ENCODE measurements at regions not wholly inside any gene's neighbourhood (a gene's known extent, or its start where the extent isn't known, plus 50 kb on each side); places are given as distances from the start of the nearest gene placed in this dataset.

DNA sequence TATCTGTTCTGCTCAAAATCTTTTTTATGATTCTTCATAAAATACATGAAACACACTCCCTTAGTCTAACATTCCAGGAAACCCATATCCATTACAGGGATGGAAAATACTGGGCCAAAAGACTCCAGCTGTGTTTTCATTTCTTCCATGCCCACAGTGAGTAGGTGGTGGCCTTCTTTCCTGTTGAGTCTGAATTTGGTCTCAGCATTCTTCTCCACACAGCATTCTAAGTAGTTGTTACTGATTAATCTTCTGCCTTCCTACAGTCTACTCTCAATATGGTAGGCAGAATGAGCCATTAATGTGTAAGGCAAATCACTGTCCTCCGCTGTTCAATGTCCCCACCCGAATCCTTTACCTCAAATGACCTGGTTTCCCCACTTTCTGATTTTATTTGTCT lies 370.6 kb upstream of the RPS6KA3 start:
- no peak for DNase-seq (ENCODE audit: low spot score in 2 of 2)
- H3K4me1 ChIP-seq = no peaks in the 10 kb centered on the region
- no peak overlapping the region for H3K27ac ChIP-seq
- intact Hi-C loops (cut with DNase I) = no loop called here
- H3K4me3 ChIP-seq = no peak overlapping the region
- no peaks in the 10 kb centered on the region for H3K36me3 ChIP-seq
- H3K9me3 ChIP-seq = no peaks in the 10 kb centered on the region
- no peaks in the 10 kb centered on the region for H3K27me3 ChIP-seq
- TF ChIP-seq, protein P1, sequence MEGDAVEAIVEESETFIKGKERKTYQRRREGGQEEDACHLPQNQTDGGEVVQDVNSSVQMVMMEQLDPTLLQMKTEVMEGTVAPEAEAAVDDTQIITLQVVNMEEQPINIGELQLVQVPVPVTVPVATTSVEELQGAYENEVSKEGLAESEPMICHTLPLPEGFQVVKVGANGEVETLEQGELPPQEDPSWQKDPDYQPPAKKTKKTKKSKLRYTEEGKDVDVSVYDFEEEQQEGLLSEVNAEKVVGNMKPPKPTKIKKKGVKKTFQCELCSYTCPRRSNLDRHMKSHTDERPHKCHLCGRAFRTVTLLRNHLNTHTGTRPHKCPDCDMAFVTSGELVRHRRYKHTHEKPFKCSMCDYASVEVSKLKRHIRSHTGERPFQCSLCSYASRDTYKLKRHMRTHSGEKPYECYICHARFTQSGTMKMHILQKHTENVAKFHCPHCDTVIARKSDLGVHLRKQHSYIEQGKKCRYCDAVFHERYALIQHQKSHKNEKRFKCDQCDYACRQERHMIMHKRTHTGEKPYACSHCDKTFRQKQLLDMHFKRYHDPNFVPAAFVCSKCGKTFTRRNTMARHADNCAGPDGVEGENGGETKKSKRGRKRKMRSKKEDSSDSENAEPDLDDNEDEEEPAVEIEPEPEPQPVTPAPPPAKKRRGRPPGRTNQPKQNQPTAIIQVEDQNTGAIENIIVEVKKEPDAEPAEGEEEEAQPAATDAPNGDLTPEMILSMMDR (IDR thresholded peaks at IDR 0.05) = no peak

DNA sequence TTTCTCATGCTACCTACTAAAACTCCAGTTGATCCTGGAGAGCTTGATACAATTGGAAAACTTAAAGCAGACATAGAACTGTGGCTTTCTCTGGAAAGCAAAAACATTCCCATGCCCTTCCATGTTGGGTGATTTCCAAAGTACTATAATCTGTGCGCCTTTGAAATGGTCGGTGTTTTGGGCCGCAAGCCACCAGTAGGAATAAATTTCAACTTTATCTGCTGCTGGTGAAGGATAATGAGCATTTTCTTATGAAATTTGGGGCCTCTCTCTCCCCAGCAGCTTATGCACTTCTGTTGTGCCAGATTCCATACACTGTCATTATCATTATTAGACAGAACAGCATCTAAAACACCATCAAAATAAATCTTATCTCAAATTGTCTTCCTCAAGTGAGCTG lies 366.7 kb upstream of the RPS6KA3 start:
- H3K9me3 ChIP-seq = no peaks in the 10 kb centered on the region
- intact Hi-C loops (cut with DNase I) = no loop called here
- no peaks in the 10 kb centered on the region for H3K27me3 ChIP-seq
- no peaks in the 10 kb centered on the region for H3K36me3 ChIP-seq
- no peaks in the 10 kb centered on the region for H3K4me1 ChIP-seq
- H3K27ac ChIP-seq = no peak overlapping the region
- TF ChIP-seq, protein P1 (IDR thresholded peaks at IDR 0.05) = no peak
- no peak overlapping the region for H3K4me3 ChIP-seq
- no peak for DNase-seq (ENCODE audit: low spot score in 2 of 2)

DNA sequence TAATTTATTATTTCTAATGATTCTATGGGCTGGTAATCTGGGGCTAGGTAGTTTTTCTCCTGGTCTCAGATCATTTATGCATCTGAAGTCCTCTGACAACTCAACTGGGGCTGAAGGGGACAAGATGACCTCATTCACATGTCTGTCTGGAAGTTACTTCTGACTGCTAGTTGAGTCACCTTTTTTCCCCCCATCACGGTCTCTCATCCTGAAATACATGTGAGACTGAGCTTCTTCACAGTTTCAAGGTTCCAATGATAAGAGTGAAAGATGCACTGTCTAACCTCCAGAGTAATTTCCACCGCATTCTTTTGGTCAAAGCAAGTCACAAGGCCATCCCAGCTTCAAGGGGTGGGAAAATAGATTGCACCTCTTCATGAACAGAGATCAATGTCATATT lies 356.7 kb upstream of the RPS6KA3 start:
- H3K27me3 ChIP-seq = no peaks in the 10 kb centered on the region
- H3K27ac ChIP-seq = no peak overlapping the region
- TF ChIP-seq, protein P1 (IDR thresholded peaks at IDR 0.05) = no peak
- H3K9me3 ChIP-seq = no peaks in the 10 kb centered on the region
- no peak for DNase-seq (ENCODE audit: low spot score in 2 of 2)
- no peaks in the 10 kb centered on the region for H3K4me1 ChIP-seq
- H3K4me3 ChIP-seq = no peak overlapping the region
- intact Hi-C loops (cut with DNase I) = no loop called here
- no peaks in the 10 kb centered on the region for H3K36me3 ChIP-seq

DNA sequence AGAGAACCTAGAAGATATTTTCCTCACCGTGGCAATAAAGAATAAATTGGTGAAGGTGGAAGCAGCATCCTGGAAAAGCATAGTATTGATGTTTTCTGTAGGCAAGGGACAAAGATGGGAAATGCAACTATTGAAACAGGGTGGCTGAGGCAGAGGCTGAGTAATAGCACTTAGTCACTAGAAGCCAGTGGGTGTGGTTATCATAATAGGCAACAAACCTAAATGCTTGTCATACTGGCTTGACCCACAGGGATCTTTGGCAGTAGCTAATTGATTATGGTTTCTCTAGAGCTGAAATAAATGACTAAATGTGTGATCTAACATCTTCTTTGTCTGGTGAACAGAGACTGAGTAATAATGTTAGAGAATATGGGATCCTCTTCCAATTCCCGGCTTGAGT lies 353.6 kb upstream of the RPS6KA3 start:
- TF ChIP-seq, protein P1 (IDR thresholded peaks at IDR 0.05) = no peak
- no peaks in the 10 kb centered on the region for H3K4me1 ChIP-seq
- H3K36me3 ChIP-seq = no peaks in the 10 kb centered on the region
- no peak overlapping the region for H3K27ac ChIP-seq
- H3K27me3 ChIP-seq = no peaks in the 10 kb centered on the region
- H3K4me3 ChIP-seq = no peak overlapping the region
- H3K9me3 ChIP-seq = no peaks in the 10 kb centered on the region
- DNase-seq (ENCODE audit: low spot score in 2 of 2) = no peak
- intact Hi-C loops (cut with DNase I) = no loop called here

DNA sequence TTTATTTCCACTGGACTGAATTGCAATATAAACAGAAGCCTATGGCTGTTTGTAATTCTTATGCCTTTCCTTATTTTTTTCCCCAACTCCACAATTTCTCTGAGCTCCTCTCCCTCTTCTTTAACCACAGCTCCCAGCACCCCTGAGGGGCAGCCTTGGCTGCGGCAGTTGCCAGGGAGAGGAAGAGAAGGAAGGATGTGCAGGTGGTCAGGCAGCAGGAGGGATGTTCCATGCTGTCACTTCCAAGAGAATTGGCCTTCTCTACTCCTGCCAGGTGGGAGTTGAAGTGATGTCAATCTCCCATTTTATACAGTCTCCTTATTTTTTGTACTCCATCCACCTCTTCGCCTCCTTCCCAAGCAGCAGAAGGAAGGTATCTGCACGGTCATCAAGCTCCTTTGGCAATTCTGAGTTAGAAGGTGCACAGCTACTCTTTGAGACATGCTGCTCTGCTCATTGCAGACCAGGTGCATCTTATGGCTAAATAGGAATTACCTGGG lies 343.3 kb upstream of the RPS6KA3 start:
- intact Hi-C loops (cut with DNase I) = no loop called here
- Histone ChIP-seq H3K9me3 (no peaks in the 10 kb centered on the region), H3K4me3 (no peak overlapping the region), H3K27ac (no peak overlapping the region), H3K4me1 (no peaks in the 10 kb centered on the region), H3K27me3 (no peaks in the 10 kb centered on the region), H3K36me3 (no peaks in the 10 kb centered on the region)
- TF ChIP-seq, protein P1 (IDR thresholded peaks at IDR 0.05) = no peak
- no peak for DNase-seq (ENCODE audit: low spot score in 2 of 2)

DNA sequence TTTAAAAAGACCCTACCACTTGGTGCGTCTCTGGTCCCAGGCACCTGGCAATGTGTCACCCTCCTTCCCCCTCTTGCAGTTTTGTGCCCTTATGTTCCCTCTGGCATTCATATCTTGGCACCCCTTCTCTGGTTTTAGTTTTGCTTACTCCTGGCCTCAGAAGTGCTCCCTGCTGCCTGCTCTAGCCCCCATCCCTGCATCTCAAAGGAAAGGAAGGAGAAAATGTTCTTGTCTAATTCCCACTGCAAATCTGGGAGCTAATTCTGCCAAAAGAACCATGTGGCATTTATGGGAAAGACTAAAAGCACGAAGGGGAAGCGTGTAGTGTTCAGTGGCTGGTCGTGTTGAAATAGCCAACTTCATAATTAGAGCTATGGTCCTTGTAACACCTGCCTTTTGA lies 340.1 kb upstream of the RPS6KA3 start:
- Histone ChIP-seq H3K27ac (no peak overlapping the region), H3K36me3 (no peaks in the 10 kb centered on the region), H3K27me3 (no peaks in the 10 kb centered on the region), H3K4me1 (no peaks in the 10 kb centered on the region), H3K9me3 (no peaks in the 10 kb centered on the region), H3K4me3 (no peak overlapping the region)
- TF ChIP-seq, protein P1 (IDR thresholded peaks at IDR 0.05) = no peak
- DNase-seq (ENCODE audit: low spot score in 2 of 2) = no peak
- intact Hi-C loops (cut with DNase I) = no loop called here
